Naive B cell (primary cell): ENCODE measurements at regions not wholly inside any gene's neighbourhood (a gene's known extent, or its start where the extent isn't known, plus 50 kb on each side); places are given as distances from the start of the nearest gene placed in this dataset.

Experiments used
- ATAC-seq, 2 donors: fragments of 150-1000 bp; cut with Tn5 transposase; 2 replicates each; pipeline ENCODE4 v1.10.0; 2021; ENCODE audit warnings: low read depth in 2 of 2, mild to moderate bottlenecking in 2 of 2, moderate library complexity in 2 of 2
- DNase-seq: peaks from one replicate; pipeline ENCODE4 v3.0.0; 2022
- H3K27ac Mint-ChIP-seq, 6 donors: one replicate each; pipeline ENCODE4 v1.8.0; 2020 to 2022; ENCODE audit warnings: mild to moderate bottlenecking in 6 of 6, mixed read lengths in 6 of 6, moderate library complexity in 5 of 6, inconsistent platforms in 2 of 6
- H3K27me3 Mint-ChIP-seq, 3 donors: one replicate each; pipeline ENCODE4 v1.8.0; 2021 to 2022; ENCODE audit warnings: mixed read lengths in 3 of 3, mild to moderate bottlenecking in 1 of 3
- H3K36me3 Mint-ChIP-seq, 2 donors: one replicate each; pipeline ENCODE4 v1.8.0; 2020 to 2022; ENCODE audit warnings: mixed read lengths in 2 of 2, inconsistent platforms in 1 of 2, mild to moderate bottlenecking in 1 of 2
- H3K4me1 Mint-ChIP-seq, 3 donors: one replicate each; pipeline ENCODE4 v1.8.0; 2020 to 2022; ENCODE audit warnings: mixed read lengths in 3 of 3, inconsistent platforms in 1 of 3, mild to moderate bottlenecking in 1 of 3, moderate library complexity in 1 of 3
- H3K4me3 Mint-ChIP-seq, 8 donors: one replicate each; pipeline ENCODE4 v1.8.0; 2020 to 2022; ENCODE audit warnings: mild to moderate bottlenecking in 8 of 8, mixed read lengths in 8 of 8, moderate library complexity in 8 of 8, inconsistent platforms in 2 of 8
- H3K9me3 Mint-ChIP-seq, 7 donors: one replicate each; pipeline ENCODE4 v1.8.0; 2020 to 2022; ENCODE audit warnings: mixed read lengths in 7 of 7, mild to moderate bottlenecking in 5 of 7, inconsistent platforms in 2 of 7, moderate library complexity in 1 of 7

- Mint-ChIP-seq H3K4me1 (no peaks in the 10 kb centered on the region), H3K4me3 (no peak overlapping the region), H3K27ac (no peak overlapping the region), H3K36me3 (no peaks in the 10 kb centered on the region), H3K27me3 (no peaks in the 10 kb centered on the region), H3K9me3 (peaks cover 0 to 10% (median 5%) of the 10 kb centered on the region in 7 donors)
- ATAC-seq (no peak), DNase-seq (no peak)
Measured at GRCh38 chr11:97854357-97854756, 1166.4 kb upstream of the CNTN5 start.

- H3K4me3 Mint-ChIP-seq = no peak overlapping the region
- ATAC-seq = no peak
- no peak overlapping the region for H3K27ac Mint-ChIP-seq
- no peaks in the 10 kb centered on the region for H3K36me3 Mint-ChIP-seq
- H3K4me1 Mint-ChIP-seq = no peaks in the 10 kb centered on the region
- DNase-seq = no peak
- H3K27me3 Mint-ChIP-seq = no peaks in the 10 kb centered on the region
- peaks cover 0 to 6% (median 5%) of the 10 kb centered on the region in 7 donors for H3K9me3 Mint-ChIP-seq
Measured at GRCh38 chr11:97854877-97855276, 1165.9 kb upstream of the CNTN5 start.

GRCh38 chr11:97856666-97857065 lies 1164.1 kb upstream of the CNTN5 start:
- Mint-ChIP-seq H3K36me3 (no peaks in the 10 kb centered on the region), H3K4me3 (no peak overlapping the region), H3K4me1 (no peaks in the 10 kb centered on the region), H3K27ac (no peak overlapping the region), H3K27me3 (no peaks in the 10 kb centered on the region), H3K9me3 (peaks cover 0 to 8% (median 5%) of the 10 kb centered on the region in 7 donors)
- no peak for DNase-seq
- ATAC-seq = no peak

- H3K4me3 Mint-ChIP-seq = no peak overlapping the region
- peaks cover 0 to 12% (median 5%) of the 10 kb centered on the region in 7 donors for H3K9me3 Mint-ChIP-seq
- DNase-seq = no peak
- no peaks in the 10 kb centered on the region for H3K4me1 Mint-ChIP-seq
- no peak overlapping the region for H3K27ac Mint-ChIP-seq
- ATAC-seq = no peak
- no peaks in the 10 kb centered on the region for H3K36me3 Mint-ChIP-seq
- no peaks in the 10 kb centered on the region for H3K27me3 Mint-ChIP-seq
Measured at GRCh38 chr11:97860237-97860636, 1160.5 kb upstream of the CNTN5 start.

GRCh38 chr11:97862021-97862420 lies 1158.7 kb upstream of the CNTN5 start:
- ATAC-seq = no peak
- DNase-seq = no peak
- no peaks in the 10 kb centered on the region for H3K4me1 Mint-ChIP-seq
- no peak overlapping the region for H3K27ac Mint-ChIP-seq
- no peak overlapping the region for H3K4me3 Mint-ChIP-seq
- no peaks in the 10 kb centered on the region for H3K36me3 Mint-ChIP-seq
- no peaks in the 10 kb centered on the region for H3K27me3 Mint-ChIP-seq
- H3K9me3 Mint-ChIP-seq = peaks cover 0 to 17% (median 4%) of the 10 kb centered on the region in 7 donors

GRCh38 chr11:97865424-97866012 lies 1155.2 kb upstream of the CNTN5 start:
- H3K27me3 Mint-ChIP-seq = no peaks in the 10 kb centered on the region
- H3K27ac Mint-ChIP-seq = no peak overlapping the region
- H3K4me3 Mint-ChIP-seq = no peak overlapping the region
- peaks cover 4 to 31% (median 9%) of the 10 kb centered on the region in 7 donors for H3K9me3 Mint-ChIP-seq
- no peaks in the 10 kb centered on the region for H3K36me3 Mint-ChIP-seq
- DNase-seq = no peak
- no peaks in the 10 kb centered on the region for H3K4me1 Mint-ChIP-seq
- no peak for ATAC-seq

GRCh38 chr11:97871816-97872215 lies 1148.9 kb upstream of the CNTN5 start:
- Mint-ChIP-seq H3K4me1 (no peaks in the 10 kb centered on the region), H3K4me3 (no peak overlapping the region), H3K27me3 (no peaks in the 10 kb centered on the region), H3K36me3 (no peaks in the 10 kb centered on the region), H3K9me3 (peaks cover 0 to 37% (median 9%) of the 10 kb centered on the region in 7 donors), H3K27ac (no peak overlapping the region)
- DNase-seq (no peak), ATAC-seq (no peak)

GRCh38 chr11:97880209-97880608 lies 1140.5 kb upstream of the CNTN5 start:
- no peak overlapping the region for H3K4me3 Mint-ChIP-seq

GRCh38 chr11:97883086-97883485 lies 1137.7 kb upstream of the CNTN5 start:
- DNase-seq (no peak), ATAC-seq (no peak)
- Mint-ChIP-seq H3K9me3 (peaks cover 0 to 4% (median under 1%) of the 10 kb centered on the region in 7 donors), H3K4me1 (no peaks in the 10 kb centered on the region), H3K27ac (no peak overlapping the region), H3K27me3 (no peaks in the 10 kb centered on the region), H3K36me3 (no peaks in the 10 kb centered on the region), H3K4me3 (no peak overlapping the region)

More at GRCh38 chr11:97880209-97880608, 1140.5 kb upstream of the CNTN5 start:
- Mint-ChIP-seq H3K9me3 (peaks cover 0 to 7% (median 4%) of the 10 kb centered on the region in 7 donors), H3K4me1 (no peaks in the 10 kb centered on the region), H3K36me3 (no peaks in the 10 kb centered on the region), H3K27me3 (no peaks in the 10 kb centered on the region), H3K27ac (no peak overlapping the region)
- ATAC-seq = no peak
- DNase-seq = no peak

- Mint-ChIP-seq H3K27ac (no peak overlapping the region), H3K4me3 (no peak overlapping the region), H3K36me3 (no peaks in the 10 kb centered on the region), H3K4me1 (no peaks in the 10 kb centered on the region), H3K27me3 (no peaks in the 10 kb centered on the region), H3K9me3 (peaks cover 0 to 6% (median 2%) of the 10 kb centered on the region in 7 donors)
- DNase-seq = no peak
- no peak for ATAC-seq
Measured at GRCh38 chr11:97888641-97889040, 1132.1 kb upstream of the CNTN5 start.

GRCh38 chr11:97890466-97890865 lies 1130.3 kb upstream of the CNTN5 start:
- no peaks in the 10 kb centered on the region for H3K27me3 Mint-ChIP-seq
- no peaks in the 10 kb centered on the region for H3K36me3 Mint-ChIP-seq
- DNase-seq (no peak), ATAC-seq (no peak)
- H3K4me3 Mint-ChIP-seq = no peak overlapping the region
- H3K4me1 Mint-ChIP-seq = no peaks in the 10 kb centered on the region
- H3K27ac Mint-ChIP-seq = no peak overlapping the region
- H3K9me3 Mint-ChIP-seq = peaks cover 0 to 6% (median 2%) of the 10 kb centered on the region in 7 donors

- DNase-seq (no peak), ATAC-seq (no peak)
- H3K27ac Mint-ChIP-seq = no peak overlapping the region
- peaks cover 0 to 5% (median 1%) of the 10 kb centered on the region in 7 donors for H3K9me3 Mint-ChIP-seq
- H3K4me3 Mint-ChIP-seq = no peak overlapping the region
- no peaks in the 10 kb centered on the region for H3K36me3 Mint-ChIP-seq
- H3K27me3 Mint-ChIP-seq = no peaks in the 10 kb centered on the region
- no peaks in the 10 kb centered on the region for H3K4me1 Mint-ChIP-seq
Measured at GRCh38 chr11:97893612-97894011, 1127.1 kb upstream of the CNTN5 start.

- Mint-ChIP-seq H3K36me3 (no peaks in the 10 kb centered on the region), H3K9me3 (peaks cover 0 to 7% (median 3%) of the 10 kb centered on the region in 7 donors), H3K27me3 (no peaks in the 10 kb centered on the region), H3K4me1 (no peaks in the 10 kb centered on the region), H3K27ac (no peak overlapping the region), H3K4me3 (no peak overlapping the region)
- DNase-seq (no peak), ATAC-seq (no peak)
Measured at GRCh38 chr11:97894978-97895377, 1125.8 kb upstream of the CNTN5 start.

GRCh38 chr11:97895572-97895971 lies 1125.2 kb upstream of the CNTN5 start:
- no peaks in the 10 kb centered on the region for H3K36me3 Mint-ChIP-seq
- DNase-seq = no peak
- H3K27ac Mint-ChIP-seq = no peak overlapping the region
- H3K27me3 Mint-ChIP-seq = no peaks in the 10 kb centered on the region
- no peak for ATAC-seq
- H3K4me3 Mint-ChIP-seq = no peak overlapping the region
- no peaks in the 10 kb centered on the region for H3K4me1 Mint-ChIP-seq
- H3K9me3 Mint-ChIP-seq = peaks cover 0 to 7% (median 3%) of the 10 kb centered on the region in 7 donors

GRCh38 chr11:97902828-97903227 lies 1117.9 kb upstream of the CNTN5 start:
- no peak for ATAC-seq
- Mint-ChIP-seq H3K9me3 (peaks cover 0 to 7% (median 4%) of the 10 kb centered on the region in 7 donors), H3K27me3 (no peaks in the 10 kb centered on the region), H3K4me1 (no peaks in the 10 kb centered on the region), H3K27ac (no peak overlapping the region), H3K4me3 (no peak overlapping the region), H3K36me3 (no peaks in the 10 kb centered on the region)
- no peak for DNase-seq
